Rectal smooth muscle tissue (tissue), 1 donor: ENCODE measurements at regions not wholly inside any gene's neighbourhood (a gene's known extent, or its start where the extent isn't known, plus 50 kb on each side); places are given as distances from the start of the nearest gene placed in this dataset.

ENCODE experiments used
- H3K27ac ChIP-seq: one replicate; pipeline ENCODE4 v1.7.0; 2013; ENCODE audit warnings: low read depth, low read length, inconsistent platforms
- H3K27me3 ChIP-seq: one replicate; pipeline ENCODE4 v1.7.0; 2013; ENCODE audit warnings: low read length; ENCODE audit not compliant: control insufficient read depth, insufficient read depth
- H3K36me3 ChIP-seq: one replicate; pipeline ENCODE4 v1.7.0; 2013; ENCODE audit warnings: low read length; ENCODE audit not compliant: control insufficient read depth, insufficient read depth
- H3K4me1 ChIP-seq: one replicate; pipeline ENCODE4 v1.7.0; 2013; ENCODE audit warnings: low read length; ENCODE audit not compliant: control insufficient read depth, insufficient read depth
- H3K4me3 ChIP-seq: one replicate; pipeline ENCODE4 v1.7.0; 2013; ENCODE audit warnings: low read length
- H3K9ac ChIP-seq: one replicate; pipeline ENCODE4 v1.7.0; 2013; ENCODE audit warnings: low read length

GRCh38 chr12:124191024-124191359 is 103.9 kb upstream of the RFLNA start:
- H3K4me1 ChIP-seq, result no peaks in the 10 kb centered on the region
- no peak overlapping the region for H3K4me3 ChIP-seq
- no peak overlapping the region for H3K27ac ChIP-seq
- H3K36me3 ChIP-seq, result no peaks in the 10 kb centered on the region
- no peaks in the 10 kb centered on the region for H3K27me3 ChIP-seq
- H3K9ac ChIP-seq, result no peak overlapping the region

GRCh38 chr12:124191966-124192365 is 102.9 kb upstream of the RFLNA start:
- Histone ChIP-seq H3K4me1 (no peaks in the 10 kb centered on the region), H3K36me3 (no peaks in the 10 kb centered on the region), H3K27me3 (no peaks in the 10 kb centered on the region), H3K9ac (no peak overlapping the region), H3K27ac (no peak overlapping the region), H3K4me3 (no peak overlapping the region)

GRCh38 chr12:124194264-124194892 is 100.5 kb upstream of the RFLNA start:
- Histone ChIP-seq H3K9ac (no peak overlapping the region), H3K27me3 (no peaks in the 10 kb centered on the region), H3K27ac (no peak overlapping the region), H3K4me3 (no peak overlapping the region), H3K36me3 (no peaks in the 10 kb centered on the region), H3K4me1 (no peaks in the 10 kb centered on the region)

- Histone ChIP-seq H3K9ac (no peak overlapping the region), H3K4me1 (no peaks in the 10 kb centered on the region), H3K27me3 (no peaks in the 10 kb centered on the region), H3K4me3 (no peak overlapping the region), H3K27ac (no peak overlapping the region), H3K36me3 (no peaks in the 10 kb centered on the region)
Measured at GRCh38 chr12:124194893-124195566, 99.9 kb upstream of the RFLNA start.

GRCh38 chr12:124195567-124195942 is 99.3 kb upstream of the RFLNA start:
- H3K27ac ChIP-seq, result no peak overlapping the region
- H3K9ac ChIP-seq, result no peak overlapping the region
- H3K27me3 ChIP-seq, result no peaks in the 10 kb centered on the region
- no peaks in the 10 kb centered on the region for H3K36me3 ChIP-seq
- no peak overlapping the region for H3K4me3 ChIP-seq
- no peaks in the 10 kb centered on the region for H3K4me1 ChIP-seq

GRCh38 chr12:124196236-124196635 is 98.7 kb upstream of the RFLNA start:
- no peaks in the 10 kb centered on the region for H3K36me3 ChIP-seq
- H3K4me3 ChIP-seq, result no peak overlapping the region
- no peaks in the 10 kb centered on the region for H3K27me3 ChIP-seq
- no peak overlapping the region for H3K27ac ChIP-seq
- no peaks in the 10 kb centered on the region for H3K4me1 ChIP-seq
- no peak overlapping the region for H3K9ac ChIP-seq

- Histone ChIP-seq H3K27me3 (no peaks in the 10 kb centered on the region), H3K4me1 (no peaks in the 10 kb centered on the region), H3K9ac (no peak overlapping the region), H3K4me3 (no peak overlapping the region), H3K36me3 (no peaks in the 10 kb centered on the region), H3K27ac (no peak overlapping the region)
Measured at GRCh38 chr12:124201248-124201647, 93.6 kb upstream of the RFLNA start.

- no peak overlapping the region for H3K27ac ChIP-seq
- H3K9ac ChIP-seq, result no peak overlapping the region
- no peaks in the 10 kb centered on the region for H3K36me3 ChIP-seq
- no peaks in the 10 kb centered on the region for H3K4me1 ChIP-seq
- no peaks in the 10 kb centered on the region for H3K27me3 ChIP-seq
- no peak overlapping the region for H3K4me3 ChIP-seq
Measured at GRCh38 chr12:124203176-124203575, 91.7 kb upstream of the RFLNA start.

- no peaks in the 10 kb centered on the region for H3K4me1 ChIP-seq
- H3K9ac ChIP-seq, result no peak overlapping the region
- H3K4me3 ChIP-seq, result no peak overlapping the region
- H3K27ac ChIP-seq, result no peak overlapping the region
- H3K36me3 ChIP-seq, result no peaks in the 10 kb centered on the region
- H3K27me3 ChIP-seq, result no peaks in the 10 kb centered on the region
Measured at GRCh38 chr12:124205405-124205804, 89.5 kb upstream of the RFLNA start.

- Histone ChIP-seq H3K4me3 (no peak overlapping the region), H3K27me3 (no peaks in the 10 kb centered on the region), H3K27ac (no peak overlapping the region), H3K9ac (no peak overlapping the region), H3K36me3 (no peaks in the 10 kb centered on the region), H3K4me1 (no peaks in the 10 kb centered on the region)
Measured at GRCh38 chr12:124207049-124207448, 87.8 kb upstream of the RFLNA start.

- Histone ChIP-seq H3K36me3 (no peaks in the 10 kb centered on the region), H3K9ac (no peak overlapping the region), H3K4me3 (no peak overlapping the region), H3K4me1 (no peaks in the 10 kb centered on the region), H3K27me3 (no peaks in the 10 kb centered on the region), H3K27ac (no peak overlapping the region)
Measured at GRCh38 chr12:124207617-124208016, 87.3 kb upstream of the RFLNA start.

GRCh38 chr12:124208489-124208888 is 86.4 kb upstream of the RFLNA start:
- no peaks in the 10 kb centered on the region for H3K36me3 ChIP-seq
- no peak overlapping the region for H3K4me3 ChIP-seq
- no peaks in the 10 kb centered on the region for H3K4me1 ChIP-seq
- no peak overlapping the region for H3K9ac ChIP-seq
- no peak overlapping the region for H3K27ac ChIP-seq
- no peaks in the 10 kb centered on the region for H3K27me3 ChIP-seq

GRCh38 chr12:124210991-124211577 is 83.8 kb upstream of the RFLNA start:
- no peak overlapping the region for H3K27ac ChIP-seq
- H3K27me3 ChIP-seq, result no peaks in the 10 kb centered on the region
- H3K4me1 ChIP-seq, result no peaks in the 10 kb centered on the region
- no peaks in the 10 kb centered on the region for H3K36me3 ChIP-seq
- H3K9ac ChIP-seq, result no peak overlapping the region
- H3K4me3 ChIP-seq, result no peak overlapping the region
